NB4 (cell line): ENCODE measurements at regions not wholly inside any gene's neighbourhood (a gene's known extent, or its start where the extent isn't known, plus 50 kb on each side); places are given as distances from the start of the nearest gene placed in this dataset.

Source experiments
- DNase-seq: peaks from one replicate; pipeline ENCODE4 v3.0.0; 2010; ENCODE audit warnings: low read depth
- H3K4me3 ChIP-seq: one replicate; pipeline ENCODE4 v1.5.1; 2011; ENCODE audit warnings: mild to moderate bottlenecking, low read depth, low read length, moderate library complexity
- MYC ChIP-seq: IDR thresholded peaks from 2 replicates; pipeline ENCODE4 v1.6.1; 2011; ENCODE audit warnings: low read depth, low read length
- POLR2A ChIP-seq: IDR thresholded peaks from 2 replicates; pipeline ENCODE4 v1.6.1; 2011; ENCODE audit warnings: mild to moderate bottlenecking; ENCODE audit not compliant: insufficient read length; ENCODE audit errors: extremely low read depth
- TF ChIP-seq, protein P1 (sequence below): IDR thresholded peaks from one replicate; pipeline ENCODE4 v1.5.1; 2012; ENCODE audit warnings: low read depth, low read length
- TF ChIP-seq, protein P2 (sequence below): IDR thresholded peaks from 2 replicates; pipeline ENCODE4 v1.6.1; 2011; ENCODE audit warnings: low read depth, low read length

DNA sequence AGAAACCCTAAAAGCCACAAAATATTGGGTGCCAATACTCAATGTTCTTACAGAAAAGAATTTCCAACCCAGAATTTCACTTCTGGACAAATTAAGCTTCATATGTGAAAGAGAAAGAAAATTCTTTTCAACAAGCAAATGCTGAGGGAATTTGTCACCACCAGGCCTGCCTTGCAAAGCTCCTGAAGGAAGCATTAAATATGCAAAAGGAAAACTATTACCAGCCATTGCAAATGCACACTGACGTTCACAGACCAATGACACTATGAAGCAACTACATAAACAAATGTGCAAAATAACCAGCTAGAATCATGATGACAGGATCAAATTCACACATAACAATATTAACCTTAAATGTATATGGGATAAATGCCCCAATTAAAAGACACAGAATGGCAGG, 187.9 kb upstream of the BTBD3 start:
- DNase-seq = no peak
- TF ChIP-seq, protein P1, sequence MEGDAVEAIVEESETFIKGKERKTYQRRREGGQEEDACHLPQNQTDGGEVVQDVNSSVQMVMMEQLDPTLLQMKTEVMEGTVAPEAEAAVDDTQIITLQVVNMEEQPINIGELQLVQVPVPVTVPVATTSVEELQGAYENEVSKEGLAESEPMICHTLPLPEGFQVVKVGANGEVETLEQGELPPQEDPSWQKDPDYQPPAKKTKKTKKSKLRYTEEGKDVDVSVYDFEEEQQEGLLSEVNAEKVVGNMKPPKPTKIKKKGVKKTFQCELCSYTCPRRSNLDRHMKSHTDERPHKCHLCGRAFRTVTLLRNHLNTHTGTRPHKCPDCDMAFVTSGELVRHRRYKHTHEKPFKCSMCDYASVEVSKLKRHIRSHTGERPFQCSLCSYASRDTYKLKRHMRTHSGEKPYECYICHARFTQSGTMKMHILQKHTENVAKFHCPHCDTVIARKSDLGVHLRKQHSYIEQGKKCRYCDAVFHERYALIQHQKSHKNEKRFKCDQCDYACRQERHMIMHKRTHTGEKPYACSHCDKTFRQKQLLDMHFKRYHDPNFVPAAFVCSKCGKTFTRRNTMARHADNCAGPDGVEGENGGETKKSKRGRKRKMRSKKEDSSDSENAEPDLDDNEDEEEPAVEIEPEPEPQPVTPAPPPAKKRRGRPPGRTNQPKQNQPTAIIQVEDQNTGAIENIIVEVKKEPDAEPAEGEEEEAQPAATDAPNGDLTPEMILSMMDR = no peak
- TF ChIP-seq MYC (no peak), POLR2A (no peak)
- TF ChIP-seq, protein P2, sequence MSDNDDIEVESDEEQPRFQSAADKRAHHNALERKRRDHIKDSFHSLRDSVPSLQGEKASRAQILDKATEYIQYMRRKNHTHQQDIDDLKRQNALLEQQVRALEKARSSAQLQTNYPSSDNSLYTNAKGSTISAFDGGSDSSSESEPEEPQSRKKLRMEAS = no peak
- no peak overlapping the region for H3K4me3 ChIP-seq

DNA sequence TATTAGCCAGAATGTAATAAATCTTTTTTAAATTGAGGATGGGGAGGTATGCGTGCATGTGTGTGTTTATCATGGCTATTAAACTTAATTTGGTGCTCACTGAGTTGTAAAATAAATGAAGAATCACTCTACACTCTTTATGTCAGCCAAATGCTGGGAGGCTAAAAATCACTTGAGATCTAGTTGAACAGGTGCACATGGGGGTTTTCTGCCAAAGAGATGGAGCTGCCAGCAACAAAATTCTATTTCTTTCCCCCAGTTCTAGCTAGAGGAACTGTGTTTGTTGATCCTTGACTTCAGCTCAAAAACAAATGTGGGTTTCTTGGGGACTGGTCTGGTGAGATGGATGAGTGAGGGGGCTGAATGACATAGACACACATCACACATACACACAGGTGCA, 183.3 kb upstream of the BTBD3 start:
- DNase-seq = no peak
- TF ChIP-seq, protein P2 = no peak
- TF ChIP-seq POLR2A (no peak), MYC (no peak)
- TF ChIP-seq, protein P1 = no peak
- no peak overlapping the region for H3K4me3 ChIP-seq

DNA sequence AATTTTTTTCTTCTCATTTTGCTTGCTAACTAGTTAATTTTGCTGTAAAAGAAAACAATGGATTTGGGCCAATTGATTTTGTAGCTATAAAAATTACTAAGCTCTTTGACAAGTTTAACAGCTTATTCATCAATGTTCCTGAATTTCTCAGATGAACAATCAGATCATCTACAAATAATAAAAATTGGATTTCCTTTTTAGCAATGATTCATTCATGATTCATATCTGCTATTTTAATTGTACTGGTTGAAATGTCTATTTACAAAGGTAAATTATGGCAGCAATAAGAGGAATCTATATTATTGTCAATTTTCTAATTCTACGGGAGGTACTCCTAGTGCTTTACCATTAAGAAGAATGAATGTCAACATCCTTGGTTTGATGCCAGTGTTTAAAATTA, 178.8 kb upstream of the BTBD3 start:
- no peak for DNase-seq
- TF ChIP-seq POLR2A (no peak), MYC (no peak)
- TF ChIP-seq, protein P1 = no peak
- TF ChIP-seq, protein P2 = no peak
- no peak overlapping the region for H3K4me3 ChIP-seq

DNA sequence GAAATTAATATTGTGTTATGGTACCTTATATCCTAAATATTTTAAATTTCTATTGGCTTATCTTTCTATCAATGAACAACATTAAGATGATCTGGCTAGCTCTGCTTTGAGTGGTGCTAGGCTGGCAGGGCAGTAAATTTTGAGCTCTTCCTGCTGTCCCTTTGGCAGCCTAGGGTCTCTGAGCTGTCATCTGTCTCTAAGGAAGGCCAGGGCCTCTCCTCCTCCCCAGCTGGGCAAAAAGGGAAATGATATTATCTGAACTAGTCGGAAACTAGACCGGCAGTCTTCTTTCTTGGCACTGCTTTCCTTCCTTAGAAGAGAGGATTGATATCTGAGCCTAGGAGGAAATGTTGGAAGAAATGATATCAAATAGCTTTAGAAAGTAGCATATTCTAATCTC, 176.7 kb upstream of the BTBD3 start:
- no peak overlapping the region for H3K4me3 ChIP-seq
- no peak for DNase-seq
- TF ChIP-seq MYC (no peak), POLR2A (no peak)
- TF ChIP-seq, protein P2 = no peak
- TF ChIP-seq, protein P1 = no peak

DNA sequence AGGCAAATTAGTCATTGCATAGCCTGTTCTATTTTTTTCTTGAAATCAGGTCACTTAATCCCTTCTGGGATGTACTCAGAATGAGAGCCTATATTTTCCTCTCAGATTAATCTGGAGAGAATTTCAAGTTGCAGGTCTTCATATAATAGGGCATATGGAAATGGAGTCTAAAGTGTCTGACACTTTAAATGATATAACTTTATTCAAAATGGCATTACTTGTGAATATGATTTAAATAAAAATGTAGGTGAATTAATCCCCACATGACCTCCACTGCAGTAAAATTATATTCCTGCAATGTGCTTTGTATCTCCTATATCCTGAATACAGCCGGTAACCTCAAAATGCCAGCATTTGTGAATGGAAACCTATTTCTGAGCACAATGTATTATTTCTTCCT, 172.5 kb upstream of the BTBD3 start:
- no peak for DNase-seq
- no peak overlapping the region for H3K4me3 ChIP-seq
- TF ChIP-seq, protein P2 = no peak
- TF ChIP-seq POLR2A (no peak), MYC (no peak)
- TF ChIP-seq, protein P1 = no peak

DNA sequence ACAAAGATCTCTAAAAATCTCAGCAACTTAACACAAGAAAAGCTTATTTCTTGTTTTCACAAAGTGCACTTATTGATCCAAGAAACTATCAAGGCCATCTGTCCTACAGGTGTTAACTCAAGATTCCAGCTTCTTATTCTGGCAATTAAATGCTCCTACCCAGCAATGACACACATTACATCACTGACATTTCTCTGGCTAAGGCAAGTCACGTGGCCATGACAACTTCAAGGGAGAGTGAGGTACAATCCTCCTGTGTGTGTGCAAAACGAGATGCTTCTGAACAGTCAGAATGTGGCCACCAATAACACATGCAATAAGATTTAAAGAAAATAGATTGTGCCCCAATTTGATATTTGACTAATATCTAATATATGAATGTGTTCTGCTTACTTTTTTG, 169.3 kb upstream of the BTBD3 start:
- TF ChIP-seq MYC (no peak), POLR2A (no peak)
- TF ChIP-seq, protein P1 = no peak
- TF ChIP-seq, protein P2 = no peak
- H3K4me3 ChIP-seq = no peak overlapping the region
- no peak for DNase-seq
